ENCODE measurements at regions not wholly inside any gene's neighbourhood (a gene's known extent, or its start where the extent isn't known, plus 50 kb on each side); places are given as distances from the start of the nearest gene placed in this dataset.

GRCh38 chr17:72503556-72503955, 382.7 kb downstream of the SOX9 start:
- TF ChIP-seq MAX (IDR thresholded peaks at IDR 0.05) (no peak), CTCF (IDR thresholded peaks at IDR 0.05; ENCODE audit: low read depth, low read length, missing input control) (no peak), JUND (IDR thresholded peaks at IDR 0.05) (no peak), NR2F2 (IDR thresholded peaks at IDR 0.05) (no peak), SP1 (IDR thresholded peaks at IDR 0.05) (no peak), RAD21 (IDR thresholded peaks at IDR 0.05) (no peak), TAF1 (conservative IDR thresholded peaks at IDR 0.05) (no peak), EGR1 (IDR thresholded peaks at IDR 0.05; ENCODE audit: low read depth in 2 of 2) (no peak), ZBTB33 (IDR thresholded peaks at IDR 0.05) (no peak), ATF3 (IDR thresholded peaks at IDR 0.05) (no peak), FOXA1 (IDR thresholded peaks at IDR 0.05) (no peak)

All from liver (tissue), 3 donors.